ENCODE measurements at regions not wholly inside any gene's neighbourhood (a gene's known extent, or its start where the extent isn't known, plus 50 kb on each side); places are given as distances from the start of the nearest gene placed in this dataset.
"Not testable (repeated sequence)": the region's sequence is repeated elsewhere in the genome, so short reads cannot be mapped to it uniquely, and the experiment has no call there.

- H3K79me2 ChIP-seq, result no peaks in the 10 kb centered on the region
- H3K27me3 ChIP-seq (ENCODE audit: control insufficient read depth, insufficient read depth, low read length), result no peaks in the 10 kb centered on the region
- no peaks in the 10 kb centered on the region for H3K9me3 ChIP-seq (ENCODE audit: control insufficient read depth, low read length)
- H3K4me2 ChIP-seq (ENCODE audit: low read length), result no peak overlapping the region
- no peak overlapping the region for H3K4me3 ChIP-seq (ENCODE audit: low read depth, low read length)
- TF ChIP-seq CTCF (IDR thresholded peaks at IDR 0.05), result no peak
- H3K9ac ChIP-seq, result no peak overlapping the region
- H3K4me1 ChIP-seq, result peaks cover 21% of the 10 kb centered on the region
- no peak overlapping the region for H3K27ac ChIP-seq
- no peak overlapping the region for H2AFZ ChIP-seq
- no peaks in the 10 kb centered on the region for H3K36me3 ChIP-seq (ENCODE audit: control insufficient read depth, insufficient read depth, low read length)
Observed at GRCh38 chr20:53676519-53676822, 82.8 kb upstream of the ZNF217 start.

GRCh38 chr20:53672484-53673129 is 79.0 kb upstream of the ZNF217 start:
- Histone ChIP-seq H3K4me2 (ENCODE audit: low read length) (no peak overlapping the region), H3K79me2 (no peaks in the 10 kb centered on the region), H3K9me3 (ENCODE audit: control insufficient read depth, low read length) (no peaks in the 10 kb centered on the region), H3K36me3 (ENCODE audit: control insufficient read depth, insufficient read depth, low read length) (no peaks in the 10 kb centered on the region), H2AFZ (no peak overlapping the region), H3K4me3 (ENCODE audit: low read depth, low read length) (no peak overlapping the region), H3K9ac (no peak overlapping the region), H3K27me3 (ENCODE audit: control insufficient read depth, insufficient read depth, low read length) (no peaks in the 10 kb centered on the region), H3K4me1 (peaks cover 3% of the 10 kb centered on the region), H3K27ac (no peak overlapping the region)
- no peak for TF ChIP-seq CTCF (IDR thresholded peaks at IDR 0.05)

GRCh38 chr20:53671370-53671769 is 77.7 kb upstream of the ZNF217 start:
- Histone ChIP-seq H3K9me3 (ENCODE audit: control insufficient read depth, low read length) (no peaks in the 10 kb centered on the region), H3K4me1 (no peaks in the 10 kb centered on the region), H3K79me2 (no peaks in the 10 kb centered on the region), H3K4me3 (ENCODE audit: low read depth, low read length) (no peak overlapping the region), H3K36me3 (ENCODE audit: control insufficient read depth, insufficient read depth, low read length) (no peaks in the 10 kb centered on the region), H3K4me2 (ENCODE audit: low read length) (no peak overlapping the region), H2AFZ (no peak overlapping the region), H3K9ac (no peak overlapping the region), H3K27ac (no peak overlapping the region), H3K27me3 (ENCODE audit: control insufficient read depth, insufficient read depth, low read length) (no peaks in the 10 kb centered on the region)
- no peak for TF ChIP-seq CTCF (IDR thresholded peaks at IDR 0.05)

- not testable (repeated sequence) for H3K4me1 ChIP-seq; H3K79me2 ChIP-seq; H3K27me3 ChIP-seq (ENCODE audit: control insufficient read depth, insufficient read depth, low read length); H3K4me2 ChIP-seq (ENCODE audit: low read length); H3K27ac ChIP-seq; H3K9ac ChIP-seq; H3K36me3 ChIP-seq (ENCODE audit: control insufficient read depth, insufficient read depth, low read length); H3K4me3 ChIP-seq (ENCODE audit: low read depth, low read length); H3K9me3 ChIP-seq (ENCODE audit: control insufficient read depth, low read length); H2AFZ ChIP-seq
Observed at GRCh38 chr20:53669517-53670313, 76.1 kb upstream of the ZNF217 start.

- no peaks in the 10 kb centered on the region for H3K4me1 ChIP-seq
- no peak overlapping the region for H3K9ac ChIP-seq
- H3K4me2 ChIP-seq (ENCODE audit: low read length), result no peak overlapping the region
- no peak overlapping the region for H2AFZ ChIP-seq
- no peak for TF ChIP-seq CTCF (IDR thresholded peaks at IDR 0.05)
- no peak overlapping the region for H3K4me3 ChIP-seq (ENCODE audit: low read depth, low read length)
- no peaks in the 10 kb centered on the region for H3K36me3 ChIP-seq (ENCODE audit: control insufficient read depth, insufficient read depth, low read length)
- H3K27me3 ChIP-seq (ENCODE audit: control insufficient read depth, insufficient read depth, low read length), result no peaks in the 10 kb centered on the region
- H3K79me2 ChIP-seq, result no peaks in the 10 kb centered on the region
- no peak overlapping the region for H3K27ac ChIP-seq
- H3K9me3 ChIP-seq (ENCODE audit: control insufficient read depth, low read length), result no peaks in the 10 kb centered on the region
Observed at GRCh38 chr20:53668992-53669391, 75.4 kb upstream of the ZNF217 start.

Measured in parathyroid adenoma (tissue), 2 donors.